HG02678 (cell line): ENCODE measurements at regions not wholly inside any gene's neighbourhood (a gene's known extent, or its start where the extent isn't known, plus 50 kb on each side); places are given as distances from the start of the nearest gene placed in this dataset.
"Not testable (repeated sequence)": the region's sequence is repeated elsewhere in the genome, so short reads cannot be mapped to it uniquely, and the experiment has no call there.

Source experiments
- ATAC-seq: cut with Tn5 transposase; IDR thresholded peaks from one replicate; pipeline ENCODE4 v1.9.1; 2021; ENCODE audit warnings: mild to moderate bottlenecking, moderate library complexity; ENCODE audit not compliant: unreplicated experiment

GRCh38 chr10:85105614-85106255 lies 777.3 kb downstream of the CCSER2 start:
- no peak for ATAC-seq

- no peak for ATAC-seq
Measured at GRCh38 chr10:85111271-85111670, 782.9 kb downstream of the CCSER2 start.

- ATAC-seq = no peak
Measured at GRCh38 chr10:85124603-85125051, 796.2 kb downstream of the CCSER2 start.

- ATAC-seq = no peak
Measured at GRCh38 chr10:85137253-85137652, 808.9 kb downstream of the CCSER2 start.

- ATAC-seq = no peak
Measured at GRCh38 chr10:85138046-85138445, 809.7 kb downstream of the CCSER2 start.

- ATAC-seq = no peak
Measured at GRCh38 chr10:85139124-85139523, 810.7 kb downstream of the CCSER2 start.

- not testable (repeated sequence) for ATAC-seq
Measured at GRCh38 chr10:85141520-85141919, 813.1 kb downstream of the CCSER2 start.

GRCh38 chr10:85145966-85146365 lies 817.6 kb downstream of the CCSER2 start:
- no peak for ATAC-seq

- no peak for ATAC-seq
Measured at GRCh38 chr10:85147346-85148250, 819.2 kb downstream of the CCSER2 start.

GRCh38 chr10:85148693-85149640 lies 820.6 kb downstream of the CCSER2 start:
- no peak for ATAC-seq

- no peak for ATAC-seq
Measured at GRCh38 chr10:85149766-85150165, 821.4 kb downstream of the CCSER2 start.

- ATAC-seq = no peak
Measured at GRCh38 chr10:85151506-85151905, 823.1 kb downstream of the CCSER2 start.

- ATAC-seq = no peak
Measured at GRCh38 chr10:85152496-85152895, 824.1 kb downstream of the CCSER2 start.

- no peak for ATAC-seq
Measured at GRCh38 chr10:85152911-85153310, 824.5 kb downstream of the CCSER2 start.

GRCh38 chr10:85157206-85157605 lies 828.8 kb downstream of the CCSER2 start:
- no peak for ATAC-seq

- no peak for ATAC-seq
Measured at GRCh38 chr10:85168243-85168642, 839.9 kb downstream of the CCSER2 start.

- ATAC-seq = no peak
Measured at GRCh38 chr10:85170026-85170425, 841.6 kb downstream of the CCSER2 start.

GRCh38 chr10:85175635-85176034 lies 847.2 kb downstream of the CCSER2 start:
- ATAC-seq = no peak

GRCh38 chr10:85177767-85178166 lies 849.4 kb downstream of the CCSER2 start:
- no peak for ATAC-seq

GRCh38 chr10:85187047-85187446 lies 858.7 kb downstream of the CCSER2 start:
- no peak for ATAC-seq
